ENCODE measurements at regions not wholly inside any gene's neighbourhood (a gene's known extent, or its start where the extent isn't known, plus 50 kb on each side); places are given as distances from the start of the nearest gene placed in this dataset.

- Histone ChIP-seq H3K23me2 (ENCODE audit: insufficient read length, low read depth, low read length, poor library complexity, severe bottlenecking) (no peaks in the 10 kb centered on the region), H2AK5ac (ENCODE audit: insufficient read length, low read length) (no peak overlapping the region), H3K4me2 (ENCODE audit: insufficient read depth, insufficient read length, low read length) (no peak overlapping the region), H3K79me2 (ENCODE audit: insufficient read depth, low read length) (no peaks in the 10 kb centered on the region), H4K20me1 (ENCODE audit: control insufficient read depth, insufficient read depth, insufficient read length) (no peaks in the 10 kb centered on the region), H2BK5ac (ENCODE audit: insufficient read length, low read length) (no peak overlapping the region), H3K9ac (ENCODE audit: extremely low read depth, insufficient read length, low read length) (no peak overlapping the region), H3K79me1 (ENCODE audit: insufficient read depth, low read depth, low read length, poor library complexity, severe bottlenecking) (no peaks in the 10 kb centered on the region), H3K23ac (ENCODE audit: insufficient read length, low read depth, low read length) (no peak overlapping the region), H3K14ac (ENCODE audit: insufficient read depth, low read length) (no peak overlapping the region), H2AFZ (ENCODE audit: low read length) (no peak overlapping the region), H2BK12ac (ENCODE audit: insufficient read length, low read depth, low read length) (no peak overlapping the region), H2BK15ac (ENCODE audit: low read depth, low read length) (no peak overlapping the region), H3K4ac (ENCODE audit: low read depth, low read length) (no peak overlapping the region), H3T11ph (ENCODE audit: low read length) (no peak overlapping the region), H2BK20ac (ENCODE audit: low read depth, low read length, poor library complexity, severe bottlenecking) (no peak overlapping the region), H3K27me3 (ENCODE audit: insufficient read depth, low read length) (no peaks in the 10 kb centered on the region), H3K27ac (ENCODE audit: insufficient read length, low read depth, low read length) (no peak overlapping the region), H4K8ac (replicated peaks; ENCODE audit: insufficient read length, low read depth, low read length) (no peak overlapping the region), H3K4me1 (ENCODE audit: insufficient read depth, low read length) (no peaks in the 10 kb centered on the region), H2BK120ac (ENCODE audit: low read depth, low read length, poor library complexity, severe bottlenecking) (no peak overlapping the region), H4K91ac (ENCODE audit: insufficient read length, low read depth, low read length) (no peak overlapping the region), H3K18ac (ENCODE audit: insufficient read length, low read depth, low read length) (no peak overlapping the region), H3K9me3 (ENCODE audit: control insufficient read depth, low read depth, low read length) (no peaks in the 10 kb centered on the region), H4K5ac (ENCODE audit: insufficient read length, low read depth, low read length) (no peak overlapping the region), H3K56ac (ENCODE audit: insufficient read length, low read depth, low read length) (no peak overlapping the region)
- H3K4me1 Mint-ChIP-seq: no peaks in the 10 kb centered on the region
- no peak for DNase-seq
- no CpG with 5 or more reads among the region's 3 CpGs for WGBS (ENCODE audit: extremely low coverage, insufficient read length, low lambda C conversion rate)
- no peaks in the 10 kb centered on the region; the same call in 1 of the 2 replicates for H3K27me3 Mint-ChIP-seq (ENCODE audit: low read depth)
- peaks cover 0 to 10% of the 10 kb centered on the region in 2 experiments; a peak in 3 of 5 replicates for H3K9me3 Mint-ChIP-seq
- no peak overlapping the region for H3K27ac Mint-ChIP-seq
- H3K4me3 Mint-ChIP-seq: no peak overlapping the region
- no peak for TF ChIP-seq CTCF (conservative IDR thresholded peaks at IDR 0.05)
- H3K36me3 Mint-ChIP-seq (ENCODE audit: insufficient read depth in 1 of 3, low read depth in 3 of 3): peaks cover 0 to 8% (median 2%) of the 10 kb centered on the region in 3 experiments; a peak in 5 of 7 replicates
Observed at GRCh38 chr16:64426131-64426666, 695.7 kb downstream of the CDH11 start.

All from H9 (cell line).